ENCODE measurements at regions not wholly inside any gene's neighbourhood (a gene's known extent, or its start where the extent isn't known, plus 50 kb on each side); places are given as distances from the start of the nearest gene placed in this dataset.

GRCh38 chr6:113381232-113381631 lies 475.9 kb upstream of the MARCKS start (continued):
- TF ChIP-seq REST (IDR thresholded peaks at IDR 0.05; ENCODE audit: low read depth, low read length) = no peak
- TF ChIP-seq FOXM1 (IDR thresholded peaks at IDR 0.05; ENCODE audit: low read depth) = no peak
- TF ChIP-seq RFX5 (IDR thresholded peaks at IDR 0.05; ENCODE audit: low read length) = no peak
- TF ChIP-seq SIN3A (IDR thresholded peaks at IDR 0.05; ENCODE audit: borderline replicate concordance, low read depth, low read length) = no peak
- TF ChIP-seq MEF2A (IDR thresholded peaks at IDR 0.05; ENCODE audit: borderline replicate concordance, low read depth) = no peak
- no peak for TF ChIP-seq FOXJ3 (CRISPR knock-in tag; IDR thresholded peaks at IDR 0.05)
- TF ChIP-seq MAX (IDR thresholded peaks at IDR 0.05; ENCODE audit: low read depth) = no peak
- no peak for TF ChIP-seq CHD2 (IDR thresholded peaks at IDR 0.05; ENCODE audit: low read length, partially characterized antibody)
- TF ChIP-seq CTCF (IDR thresholded peaks at IDR 0.05) = no peak

- H3K4me1 ChIP-seq (ENCODE audit: control insufficient read depth in 1 of 2, insufficient read depth in 2 of 2, low read depth in 1 of 2, low read length in 1 of 2) = peaks cover 8 to 48% of the 10 kb centered on the region in 2 experiments
- peaks cover 48% of the 10 kb centered on the region for H3F3A ChIP-seq (replicated peaks; ENCODE audit: insufficient read depth)
- no peaks in the 10 kb centered on the region for H3K9me2 ChIP-seq
- H3K9ac ChIP-seq = no peak overlapping the region
- H3K9me3 ChIP-seq = no peaks in the 10 kb centered on the region
- ChIA-PET CTCF (no interaction called here), POLR2A (no interaction called here)
- WGBS (ENCODE audit: low lambda C conversion rate) = 8% methylated on average over 2 of the region's 2 CpGs
- H3K27me3 ChIP-seq (ENCODE audit: insufficient read depth) = no peaks in the 10 kb centered on the region
- H3K36me3 ChIP-seq (replicated peaks in 1 of 2; ENCODE audit: control insufficient read depth in 1 of 2, insufficient read depth in 2 of 2, low read length in 1 of 2) = no peaks in the 10 kb centered on the region
- H4K20me1 ChIP-seq (ENCODE audit: insufficient read depth) = no peaks in the 10 kb centered on the region
- H2AFZ ChIP-seq (ENCODE audit: low read depth) = no peak overlapping the region
- H3K27ac ChIP-seq (ENCODE audit: low read depth in 2 of 2, low read length in 1 of 2) = peak overlapping the region; percentile 59 to 90; a peak in 2 of 4 replicates
- no peak overlapping the region for H3K4me3 ChIP-seq (ENCODE audit: low read depth in 2 of 2, low read length in 1 of 2)
- DNase-seq = peak; percentile 38
- H3K4me2 ChIP-seq = peak overlapping the region; percentile 34; the same call in 1 of the 2 replicates
- no peaks in the 10 kb centered on the region for H3K79me2 ChIP-seq (ENCODE audit: insufficient read depth)
- no peak for TF ChIP-seq CTCF (IDR thresholded peaks at IDR 0.05)
- peak; percentile 36; the same call in 1 of the 2 replicates for TF ChIP-seq FOSL2 (IDR thresholded peaks at IDR 0.05; ENCODE audit: borderline replicate concordance, low read depth)
- peak; percentile 44; the same call in 1 of the 2 replicates for TF ChIP-seq RXRA (IDR thresholded peaks at IDR 0.05; ENCODE audit: borderline replicate concordance, low read depth)
- no peak for TF ChIP-seq CHD2 (IDR thresholded peaks at IDR 0.05; ENCODE audit: low read length, partially characterized antibody)
- TF ChIP-seq ZBTB33 (IDR thresholded peaks at IDR 0.05; ENCODE audit: borderline replicate concordance, low read depth) = peak; percentile 30; the same call in 1 of the 2 replicates
- peak; percentile 97 for TF ChIP-seq TCF12 (IDR thresholded peaks at IDR 0.05)
- peak; percentile 99 for TF ChIP-seq NFIC (IDR thresholded peaks at IDR 0.05; ENCODE audit: borderline replicate concordance)
- peak; percentile 85 for TF ChIP-seq RCOR1 (IDR thresholded peaks at IDR 0.05; ENCODE audit: low read length)
- TF ChIP-seq IRF3 (IDR thresholded peaks at IDR 0.05; ENCODE audit: low read depth, low read length) = no peak
- TF ChIP-seq GABPA (IDR thresholded peaks at IDR 0.05; ENCODE audit: low read depth) = no peak
- no peak; the same call in 1 of the 2 replicates for TF ChIP-seq RAD21 (IDR thresholded peaks at IDR 0.05; ENCODE audit: low read length)
- TF ChIP-seq TEAD4 (IDR thresholded peaks at IDR 0.05; ENCODE audit: borderline replicate concordance, insufficient read depth) = peak; percentile 83
Measured at GRCh38 chr6:113381959-113382358, 475.2 kb upstream of the MARCKS start.

Measured in SK-N-SH (cell line).